ENCODE measurements at regions not wholly inside any gene's neighbourhood (a gene's known extent, or its start where the extent isn't known, plus 50 kb on each side); places are given as distances from the start of the nearest gene placed in this dataset.

GRCh38 chr4:177667687-177668086, 225.4 kb upstream of the AGA start:
- TF ChIP-seq ZNF687 (IDR thresholded peaks at IDR 0.05) (no peak), POLR2AphosphoS2 (IDR thresholded peaks at IDR 0.05; ENCODE audit: low read depth, low read length) (no peak), POLR2A (IDR thresholded peaks at IDR 0.05; ENCODE audit: low read depth, low read length) (no peak), RELB (IDR thresholded peaks at IDR 0.05; ENCODE audit: low read depth) (no peak), CTCF (IDR thresholded peaks at IDR 0.05 in 2 of 3, conservative IDR thresholded peaks at IDR 0.05 in 1 of 3; ENCODE audit: control insufficient read depth in 2 of 3, extremely low read depth in 1 of 3, insufficient read depth in 1 of 3, low read depth in 3 of 3, low read length in 3 of 3) (peak; percentile 31 to 57 (median 41); a peak in 4 of 6 replicates), EP300 (IDR thresholded peaks at IDR 0.05; ENCODE audit: borderline replicate concordance in 1 of 2, control insufficient read depth in 1 of 2, low read depth in 2 of 2, low read length in 2 of 2) (no peak), USF2 (IDR thresholded peaks at IDR 0.05; ENCODE audit: borderline replicate concordance, low read depth, low read length) (no peak), TARDBP (IDR thresholded peaks at IDR 0.05; ENCODE audit: borderline replicate concordance) (no peak)

Measured in GM12878 (cell line).